Mucosa of gallbladder (tissue), 1 donor: ENCODE measurements at regions not wholly inside any gene's neighbourhood (a gene's known extent, or its start where the extent isn't known, plus 50 kb on each side); places are given as distances from the start of the nearest gene placed in this dataset.

Source experiments
- DNase-seq: peaks from one replicate; pipeline ENCODE4 v3.0.0-alpha.2; 2020; ENCODE audit warnings: low spot score
- donor health status: DM: no; HTN: no; CAD: no.

GRCh38 chr12:53838978-53839377, 87.2 kb upstream of the CISTR start:
- no peak for DNase-seq

GRCh38 chr12:53840316-53840715, 88.5 kb upstream of the CISTR start:
- DNase-seq: no peak

- DNase-seq: no peak
These were observed 90.9 kb upstream of the CISTR start for GRCh38 chr12:53842686-53843085.

- DNase-seq: no peak
These were observed 91.8 kb upstream of the CISTR start for GRCh38 chr12:53843545-53843944.

- no peak for DNase-seq
These were observed 93.4 kb upstream of the HOXC13 start for GRCh38 chr12:53844994-53845844.

GRCh38 chr12:53845932-53846331, 92.7 kb upstream of the HOXC13 start:
- DNase-seq: no peak

- no peak for DNase-seq
These were observed 89.5 kb upstream of the HOXC13 start for GRCh38 chr12:53849113-53849512.

- no peak for DNase-seq
These were observed 89.0 kb upstream of the HOXC13 start for GRCh38 chr12:53849656-53850055.

GRCh38 chr12:53852061-53852460, 86.6 kb upstream of the HOXC13 start:
- DNase-seq: no peak

- no peak for DNase-seq
These were observed 85.6 kb upstream of the HOXC13 start for GRCh38 chr12:53852992-53853391.

- no peak for DNase-seq
These were observed 83.8 kb upstream of the HOXC13 start for GRCh38 chr12:53854701-53855316.

GRCh38 chr12:53856132-53856531, 82.5 kb upstream of the HOXC13 start:
- no peak for DNase-seq

GRCh38 chr12:53857666-53858065, 81.0 kb upstream of the HOXC13 start:
- DNase-seq: no peak

GRCh38 chr12:53860426-53861345, 77.9 kb upstream of the HOXC13 start:
- no peak for DNase-seq

GRCh38 chr12:53862206-53862605, 76.4 kb upstream of the HOXC13 start:
- no peak for DNase-seq

GRCh38 chr12:53862831-53863230, 75.8 kb upstream of the HOXC13 start:
- no peak for DNase-seq

- DNase-seq: no peak
These were observed 71.9 kb upstream of the HOXC13 start for GRCh38 chr12:53866727-53867126.

GRCh38 chr12:53867216-53868012, 71.2 kb upstream of the HOXC13 start:
- DNase-seq: no peak

- DNase-seq: no peak
These were observed 70.1 kb upstream of the HOXC13 start for GRCh38 chr12:53868511-53868986.

GRCh38 chr12:53869500-53869899, 69.1 kb upstream of the HOXC13 start:
- no peak for DNase-seq

- no peak for DNase-seq
These were observed 68.5 kb upstream of the HOXC13 start for GRCh38 chr12:53870117-53870516.
